Sigmoid colon (tissue), 4 donors: ENCODE measurements at regions not wholly inside any gene's neighbourhood (a gene's known extent, or its start where the extent isn't known, plus 50 kb on each side); places are given as distances from the start of the nearest gene placed in this dataset.

ENCODE experiments used
- CTCF ChIP-seq, 4 experiments: fragments of 450-650 bp in 3 of 4; fragments of 200-600 bp in 1 of 4; IDR thresholded peaks; one replicate each; pipeline ENCODE4 v1.5.1; 2016 to 2019; ENCODE audit warnings: antibody characterized with exemption in 4 of 4, mild to moderate bottlenecking in 3 of 4, moderate library complexity in 2 of 4
- EP300 ChIP-seq, 4 donors: sonication (generic); formaldehyde crosslinking; IDR thresholded peaks; one replicate each; pipeline ENCODE4 v1.6.1; 2017; ENCODE audit warnings: antibody characterized with exemption in 4 of 4
- POLR2A ChIP-seq, 2 donors: fragments of 450-650 bp; IDR thresholded peaks; one replicate each; pipeline ENCODE4 v1.6.1; 2016; ENCODE audit warnings: antibody characterized with exemption in 2 of 2, mild to moderate bottlenecking in 2 of 2, moderate library complexity in 2 of 2
- POLR2AphosphoS5 ChIP-seq, 4 donors: sonication (generic); formaldehyde crosslinking; IDR thresholded peaks; one replicate each; pipeline ENCODE4 v1.6.1; 2017; ENCODE audit warnings: antibody characterized with exemption in 4 of 4

GRCh38 chr19:33898062-33898677 is 101.5 kb downstream of the KCTD15 start:
- TF ChIP-seq EP300 (IDR thresholded peaks at IDR 0.05) (no peak), CTCF (IDR thresholded peaks at IDR 0.05) (no peak), POLR2A (IDR thresholded peaks at IDR 0.05) (no peak), POLR2AphosphoS5 (IDR thresholded peaks at IDR 0.05) (no peak)
